LoVo (cell line): ENCODE measurements at regions not wholly inside any gene's neighbourhood (a gene's known extent, or its start where the extent isn't known, plus 50 kb on each side); places are given as distances from the start of the nearest gene placed in this dataset.

ENCODE experiments used
- DNase-seq: peaks from one replicate; pipeline ENCODE4 v3.0.0-alpha.2; 2016; ENCODE audit warnings: low spot score

DNA sequence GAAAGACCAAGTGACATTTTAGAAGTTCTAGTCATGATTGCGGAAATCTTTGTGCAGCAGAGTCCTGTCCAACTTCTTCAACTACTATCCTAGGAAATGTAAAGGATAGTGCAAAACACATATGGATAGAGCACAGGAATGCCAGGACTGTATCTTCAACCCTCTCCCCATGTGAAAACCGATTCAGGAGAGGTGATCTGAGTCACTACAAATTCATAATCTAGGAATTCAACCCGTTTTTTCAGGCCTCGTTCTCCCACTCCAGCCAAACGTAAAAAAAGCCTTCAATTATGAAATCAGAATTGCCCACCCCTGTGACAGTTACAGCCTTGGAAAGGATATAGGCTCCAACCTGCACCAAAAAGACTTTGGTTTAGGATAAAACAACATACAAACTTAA, 52.9 kb upstream of the RGS1 start:
- no peak for DNase-seq

DNA sequence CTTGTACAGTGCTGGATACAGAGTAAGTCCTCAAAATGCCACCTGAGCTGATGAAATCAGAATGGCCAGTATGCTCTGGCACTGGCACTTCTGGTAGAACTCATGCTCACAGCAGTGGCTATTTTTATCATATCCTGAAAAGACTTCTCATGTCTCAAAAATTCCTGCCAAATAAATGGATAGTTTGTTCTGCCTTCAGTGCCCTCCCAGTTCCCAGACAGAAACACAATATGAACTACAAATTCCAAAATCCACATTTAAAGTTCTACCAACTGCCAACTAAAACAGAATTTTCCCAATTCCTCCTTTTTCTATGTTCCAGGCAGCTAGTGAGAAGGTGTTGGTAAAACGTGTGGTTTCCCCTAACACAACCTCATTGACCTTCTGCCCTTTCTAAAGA, 51.4 kb upstream of the RGS1 start:
- no peak for DNase-seq
